ENCODE measurements at regions not wholly inside any gene's neighbourhood (a gene's known extent, or its start where the extent isn't known, plus 50 kb on each side); places are given as distances from the start of the nearest gene placed in this dataset.

GRCh38 chr10:69692267-69692666 lies 62.2 kb downstream of the FAM241B start:
- DNase-seq (ENCODE audit: low read depth): no peak
- H3K4me3 ChIP-seq (ENCODE audit: low read depth, low read length): no peak overlapping the region
- TF ChIP-seq CTCF (IDR thresholded peaks at IDR 0.05; ENCODE audit: insufficient read depth, low read depth, low read length): no peak

DNA sequence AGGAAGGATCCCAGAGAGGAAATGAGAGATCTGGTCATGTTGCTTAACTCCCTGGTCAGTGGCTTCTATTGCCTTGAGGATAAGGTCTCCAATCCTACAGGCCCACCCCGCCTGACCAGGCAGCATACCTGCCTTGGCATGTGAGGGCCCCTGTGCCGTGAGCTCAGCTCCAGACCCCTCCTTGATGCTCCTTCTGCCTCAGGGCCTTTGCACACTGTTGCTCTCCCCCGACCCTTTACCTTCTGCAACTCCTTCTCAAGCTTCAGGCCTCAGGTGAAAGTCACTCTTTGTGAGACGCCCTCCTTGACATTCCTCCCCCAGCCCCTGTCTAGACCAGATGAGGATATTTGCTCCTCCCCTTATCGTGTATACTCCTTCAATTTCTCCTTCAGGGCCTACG lies 62.8 kb downstream of the FAM241B start:
- no peak overlapping the region for H3K4me3 ChIP-seq (ENCODE audit: low read depth, low read length)
- TF ChIP-seq CTCF (IDR thresholded peaks at IDR 0.05; ENCODE audit: insufficient read depth, low read depth, low read length): no peak

GRCh38 chr10:69693886-69694285 lies 63.8 kb downstream of the FAM241B start:
- no peak for TF ChIP-seq CTCF (IDR thresholded peaks at IDR 0.05; ENCODE audit: insufficient read depth, low read depth, low read length)
- no peak for DNase-seq (ENCODE audit: low read depth)
- no peak overlapping the region for H3K4me3 ChIP-seq (ENCODE audit: low read depth, low read length)

More for the DNA sequence above, 62.8 kb downstream of the FAM241B start:
- no peak for DNase-seq (ENCODE audit: low read depth)

GRCh38 chr10:69696073-69696731 lies 66.2 kb downstream of the FAM241B start:
- peak; percentile 64 for TF ChIP-seq CTCF (IDR thresholded peaks at IDR 0.05; ENCODE audit: insufficient read depth, low read depth, low read length)
- DNase-seq (ENCODE audit: low read depth): peak; percentile 84
- H3K4me3 ChIP-seq (ENCODE audit: low read depth, low read length): no peak overlapping the region

DNA sequence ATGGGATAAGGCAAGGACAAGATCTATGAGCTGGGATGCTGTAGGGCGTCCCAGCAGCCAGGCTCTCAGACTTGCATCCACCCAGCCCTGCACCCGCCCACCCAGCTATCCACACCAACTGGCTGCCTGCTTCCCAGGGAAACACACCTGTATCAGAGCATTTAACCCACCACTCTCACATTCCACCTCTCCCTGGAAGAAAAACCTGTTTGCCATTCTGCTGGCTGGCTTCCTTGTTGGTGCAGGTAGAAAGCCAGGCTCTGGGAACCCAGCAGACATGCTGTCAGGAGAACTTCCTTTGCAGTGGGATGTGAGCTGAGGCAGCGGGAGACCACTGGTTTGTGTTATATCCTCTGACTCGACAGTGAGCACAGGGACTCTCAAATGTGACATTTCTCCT lies 67.0 kb downstream of the FAM241B start:
- DNase-seq (ENCODE audit: low read depth): no peak
- no peak for TF ChIP-seq CTCF (IDR thresholded peaks at IDR 0.05; ENCODE audit: insufficient read depth, low read depth, low read length)
- no peak overlapping the region for H3K4me3 ChIP-seq (ENCODE audit: low read depth, low read length)

- no peak for DNase-seq (ENCODE audit: low read depth)
- no peak for TF ChIP-seq CTCF (IDR thresholded peaks at IDR 0.05; ENCODE audit: insufficient read depth, low read depth, low read length)
- H3K4me3 ChIP-seq (ENCODE audit: low read depth, low read length): no peak overlapping the region
Observed at GRCh38 chr10:69703256-69703655, 73.2 kb downstream of the FAM241B start.
